Osteoblast (primary cell): ENCODE measurements at regions not wholly inside any gene's neighbourhood (a gene's known extent, or its start where the extent isn't known, plus 50 kb on each side); places are given as distances from the start of the nearest gene placed in this dataset.

Experiments
- DNase-seq: peaks from one replicate; pipeline ENCODE4 v3.0.0; 2011; ENCODE audit warnings: low spot score, mixed read lengths; ENCODE audit not compliant: insufficient read length; ENCODE audit errors: missing footprints
- H2AFZ ChIP-seq: 2 replicates; pipeline ENCODE4 v1.6.0; 2011; ENCODE audit warnings: mild to moderate bottlenecking, low read length
- H3K27ac ChIP-seq: 2 replicates; pipeline ENCODE4 v1.5.1; 2011; ENCODE audit warnings: mild to moderate bottlenecking, low read depth, low read length, moderate library complexity
- H3K27me3 ChIP-seq: 2 replicates; pipeline ENCODE4 v1.6.0; 2012; ENCODE audit warnings: mild to moderate bottlenecking, control low read depth, inconsistent platforms, low read length, moderate library complexity; ENCODE audit not compliant: insufficient read depth
- H3K36me3 ChIP-seq: 2 replicates; pipeline ENCODE4 v1.5.1; 2011; ENCODE audit warnings: mild to moderate bottlenecking, low read length, control low read depth, moderate library complexity; ENCODE audit not compliant: insufficient read depth
- H3K4me1 ChIP-seq: 2 replicates; pipeline ENCODE4 v1.5.1; 2011; ENCODE audit warnings: mild to moderate bottlenecking, low read length, control low read depth, moderate library complexity; ENCODE audit not compliant: insufficient read depth
- H3K4me2 ChIP-seq: 2 replicates; pipeline ENCODE4 v1.6.0; 2011; ENCODE audit warnings: mild to moderate bottlenecking, low read length; ENCODE audit not compliant: insufficient read depth
- H3K4me3 ChIP-seq: fragments of 200-600 bp; sonication (generic); 3 replicates; pipeline ENCODE4 v1.5.1; 2012; ENCODE audit warnings: mild to moderate bottlenecking, low read length, inconsistent platforms; ENCODE audit not compliant: insufficient read depth
- H3K79me2 ChIP-seq: 2 replicates; pipeline ENCODE4 v1.6.0; 2012; ENCODE audit warnings: mild to moderate bottlenecking, low read length, control low read depth, inconsistent platforms; ENCODE audit not compliant: insufficient read depth
- H3K9me3 ChIP-seq: 2 replicates; pipeline ENCODE4 v1.5.1; 2011; ENCODE audit warnings: low read depth, low read length, control low read depth
- H4K20me1 ChIP-seq: 2 replicates; pipeline ENCODE4 v1.6.0; 2012; ENCODE audit warnings: mild to moderate bottlenecking, low read length, control low read depth; ENCODE audit not compliant: insufficient read depth
- TF ChIP-seq, protein P1 (sequence below): IDR thresholded peaks from 2 replicates; pipeline ENCODE4 v1.5.1; 2011; ENCODE audit warnings: mild to moderate bottlenecking, low read depth, low read length, moderate library complexity; ENCODE audit errors: extremely low read depth

DNA sequence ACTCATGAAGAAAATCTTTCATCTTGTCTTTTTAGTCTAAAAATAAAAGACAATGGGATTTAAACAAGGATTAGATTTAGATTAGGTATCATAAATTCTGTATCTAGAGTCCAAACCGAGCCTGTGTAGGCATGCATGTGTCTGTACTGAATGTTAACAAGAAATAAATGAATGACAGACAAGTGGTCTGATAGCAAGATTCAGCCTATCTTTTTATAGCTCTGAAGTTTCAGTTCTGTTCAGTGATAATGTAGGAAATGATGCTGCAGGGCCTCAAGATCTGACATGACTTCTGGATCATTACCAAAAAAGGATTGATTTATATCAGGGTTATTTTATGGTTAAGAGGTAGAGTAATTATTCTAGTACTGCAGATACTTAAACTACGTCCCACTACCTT is 137.0 kb upstream of the ATP5MC3 start:
- DNase-seq, result no peak

DNA sequence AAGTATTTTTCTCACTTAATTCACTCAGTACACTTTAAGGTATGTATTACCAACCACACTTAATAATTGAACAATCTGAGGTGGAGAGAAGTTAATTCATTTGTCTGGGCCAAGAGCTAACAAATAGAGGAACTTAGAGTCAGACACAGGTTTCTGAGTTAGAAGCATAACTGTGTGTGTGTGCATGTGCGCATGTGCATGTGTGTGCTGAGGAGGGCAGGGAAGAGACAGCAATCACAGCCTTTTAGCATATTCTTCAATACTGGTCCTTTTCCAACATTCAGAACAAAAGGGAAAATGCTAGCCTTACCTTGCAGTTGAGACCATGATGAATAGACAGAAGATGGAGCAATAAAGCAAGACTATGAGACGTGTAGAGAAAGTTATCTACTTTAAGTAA is 136.2 kb upstream of the ATP5MC3 start:
- TF ChIP-seq, protein P1, sequence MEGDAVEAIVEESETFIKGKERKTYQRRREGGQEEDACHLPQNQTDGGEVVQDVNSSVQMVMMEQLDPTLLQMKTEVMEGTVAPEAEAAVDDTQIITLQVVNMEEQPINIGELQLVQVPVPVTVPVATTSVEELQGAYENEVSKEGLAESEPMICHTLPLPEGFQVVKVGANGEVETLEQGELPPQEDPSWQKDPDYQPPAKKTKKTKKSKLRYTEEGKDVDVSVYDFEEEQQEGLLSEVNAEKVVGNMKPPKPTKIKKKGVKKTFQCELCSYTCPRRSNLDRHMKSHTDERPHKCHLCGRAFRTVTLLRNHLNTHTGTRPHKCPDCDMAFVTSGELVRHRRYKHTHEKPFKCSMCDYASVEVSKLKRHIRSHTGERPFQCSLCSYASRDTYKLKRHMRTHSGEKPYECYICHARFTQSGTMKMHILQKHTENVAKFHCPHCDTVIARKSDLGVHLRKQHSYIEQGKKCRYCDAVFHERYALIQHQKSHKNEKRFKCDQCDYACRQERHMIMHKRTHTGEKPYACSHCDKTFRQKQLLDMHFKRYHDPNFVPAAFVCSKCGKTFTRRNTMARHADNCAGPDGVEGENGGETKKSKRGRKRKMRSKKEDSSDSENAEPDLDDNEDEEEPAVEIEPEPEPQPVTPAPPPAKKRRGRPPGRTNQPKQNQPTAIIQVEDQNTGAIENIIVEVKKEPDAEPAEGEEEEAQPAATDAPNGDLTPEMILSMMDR, result no peak
- no peak overlapping the region for H3K4me3 ChIP-seq
- no peaks in the 10 kb centered on the region for H4K20me1 ChIP-seq
- no peaks in the 10 kb centered on the region for H3K4me1 ChIP-seq
- no peak overlapping the region for H2AFZ ChIP-seq
- no peak overlapping the region for H3K4me2 ChIP-seq
- H3K36me3 ChIP-seq, result no peaks in the 10 kb centered on the region
- no peak overlapping the region for H3K27ac ChIP-seq
- no peaks in the 10 kb centered on the region for H3K79me2 ChIP-seq
- no peaks in the 10 kb centered on the region for H3K27me3 ChIP-seq
- H3K9me3 ChIP-seq, result no peaks in the 10 kb centered on the region
- DNase-seq, result no peak

More for the DNA sequence above, 137.0 kb upstream of the ATP5MC3 start:
- no peak overlapping the region for H3K4me3 ChIP-seq
- no peaks in the 10 kb centered on the region for H3K9me3 ChIP-seq
- no peaks in the 10 kb centered on the region for H3K79me2 ChIP-seq
- no peak overlapping the region for H2AFZ ChIP-seq
- H3K4me2 ChIP-seq, result no peak overlapping the region
- H3K27ac ChIP-seq, result no peak overlapping the region
- no peaks in the 10 kb centered on the region for H3K27me3 ChIP-seq
- no peaks in the 10 kb centered on the region for H3K4me1 ChIP-seq
- no peaks in the 10 kb centered on the region for H3K36me3 ChIP-seq
- TF ChIP-seq, protein P1, result no peak
- H4K20me1 ChIP-seq, result no peaks in the 10 kb centered on the region

DNA sequence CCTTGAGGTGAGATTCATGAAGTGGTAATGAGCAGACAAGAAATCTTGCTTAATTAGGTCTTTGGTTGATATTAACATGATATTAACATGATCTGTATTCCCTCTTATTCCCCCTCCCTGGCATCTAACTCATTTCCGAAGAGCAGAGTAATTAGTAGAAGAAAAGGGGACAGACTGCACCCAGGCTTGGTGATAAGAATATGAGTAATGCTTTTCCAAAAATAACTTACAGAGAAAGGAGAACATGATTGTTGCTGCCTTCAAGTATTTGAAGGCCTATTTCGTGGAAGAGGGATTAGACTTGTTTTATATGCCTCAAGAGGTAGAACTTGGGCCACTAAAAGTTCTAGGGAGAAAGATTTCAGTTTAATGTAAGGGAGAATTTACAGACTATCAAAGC is 130.6 kb upstream of the ATP5MC3 start:
- Histone ChIP-seq H3K4me1 (no peaks in the 10 kb centered on the region), H3K36me3 (no peaks in the 10 kb centered on the region), H3K79me2 (no peaks in the 10 kb centered on the region), H2AFZ (no peak overlapping the region), H3K9me3 (no peaks in the 10 kb centered on the region), H4K20me1 (no peaks in the 10 kb centered on the region), H3K27ac (no peak overlapping the region), H3K27me3 (no peaks in the 10 kb centered on the region), H3K4me3 (no peak overlapping the region), H3K4me2 (no peak overlapping the region)
- no peak for DNase-seq
- TF ChIP-seq, protein P1, result no peak

DNA sequence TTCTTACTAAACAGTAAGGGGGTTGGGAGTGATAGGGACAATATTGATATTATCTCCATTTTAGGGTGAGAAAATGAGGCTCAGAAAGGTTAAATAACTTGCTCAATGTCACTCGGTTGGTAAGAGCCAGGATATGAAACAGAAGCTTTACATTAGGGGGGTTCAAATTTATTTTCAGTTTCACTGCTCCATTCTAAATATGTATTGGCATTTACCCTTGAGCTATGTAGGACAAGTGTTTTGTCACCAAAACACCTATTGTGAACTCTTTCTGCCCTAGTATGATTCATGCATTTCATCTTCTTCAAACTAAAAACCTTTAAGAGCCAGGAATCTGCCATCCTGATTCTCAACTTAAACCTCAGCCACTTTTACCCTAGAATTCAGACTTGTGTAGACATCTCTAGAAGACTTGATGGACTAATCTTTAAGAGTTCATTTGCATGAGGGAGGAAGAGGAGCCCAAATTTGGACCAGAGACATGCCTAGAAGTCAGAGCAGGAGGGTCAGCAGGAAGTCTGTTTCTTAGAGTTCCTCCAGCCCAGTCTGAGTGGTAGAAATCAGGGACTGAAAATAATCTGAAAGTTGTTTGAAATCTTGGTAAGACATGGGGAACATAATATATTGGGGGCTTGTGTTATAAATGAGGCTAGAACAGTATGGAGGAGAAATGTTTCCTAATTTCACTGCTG is 129.4 kb upstream of the ATP5MC3 start:
- H4K20me1 ChIP-seq, result no peaks in the 10 kb centered on the region
- no peaks in the 10 kb centered on the region for H3K79me2 ChIP-seq
- TF ChIP-seq, protein P1, result no peak
- no peak for DNase-seq
- H2AFZ ChIP-seq, result no peak overlapping the region
- no peaks in the 10 kb centered on the region for H3K36me3 ChIP-seq
- H3K9me3 ChIP-seq, result no peaks in the 10 kb centered on the region
- H3K27me3 ChIP-seq, result no peaks in the 10 kb centered on the region
- no peak overlapping the region for H3K27ac ChIP-seq
- H3K4me1 ChIP-seq, result no peaks in the 10 kb centered on the region
- H3K4me3 ChIP-seq, result no peak overlapping the region
- no peak overlapping the region for H3K4me2 ChIP-seq
